Activated T-cell treated with anti-CD3 and anti-CD28 coated beads, Interleukin-2, amount 50 U/mL, for 24 hours (primary cell): ENCODE measurements at regions not wholly inside any gene's neighbourhood (a gene's known extent, or its start where the extent isn't known, plus 50 kb on each side); places are given as distances from the start of the nearest gene placed in this dataset.

Experiments used
- DNase-seq: peaks from one replicate; pipeline ENCODE4 v3.0.0-alpha.2; 2020
- H3K27ac Mint-ChIP-seq: 2 replicates; pipeline ENCODE4 v1.8.0; 2020; ENCODE audit warnings: mild to moderate bottlenecking, mixed read lengths
- H3K27me3 Mint-ChIP-seq: 2 replicates; pipeline ENCODE4 v1.8.0; 2020; ENCODE audit warnings: mixed read lengths
- H3K36me3 Mint-ChIP-seq: 2 replicates; pipeline ENCODE4 v1.8.0; 2020; ENCODE audit warnings: low read depth, mixed read lengths
- H3K4me1 Mint-ChIP-seq: 2 replicates; pipeline ENCODE4 v1.8.0; 2020; ENCODE audit warnings: low read depth, mixed read lengths
- H3K4me3 Mint-ChIP-seq: 2 replicates; pipeline ENCODE4 v1.8.0; 2020; ENCODE audit warnings: mild to moderate bottlenecking, moderate library complexity, mixed read lengths
- H3K9me3 Mint-ChIP-seq: 2 replicates; pipeline ENCODE4 v1.8.0; 2020; ENCODE audit warnings: mixed read lengths

DNA sequence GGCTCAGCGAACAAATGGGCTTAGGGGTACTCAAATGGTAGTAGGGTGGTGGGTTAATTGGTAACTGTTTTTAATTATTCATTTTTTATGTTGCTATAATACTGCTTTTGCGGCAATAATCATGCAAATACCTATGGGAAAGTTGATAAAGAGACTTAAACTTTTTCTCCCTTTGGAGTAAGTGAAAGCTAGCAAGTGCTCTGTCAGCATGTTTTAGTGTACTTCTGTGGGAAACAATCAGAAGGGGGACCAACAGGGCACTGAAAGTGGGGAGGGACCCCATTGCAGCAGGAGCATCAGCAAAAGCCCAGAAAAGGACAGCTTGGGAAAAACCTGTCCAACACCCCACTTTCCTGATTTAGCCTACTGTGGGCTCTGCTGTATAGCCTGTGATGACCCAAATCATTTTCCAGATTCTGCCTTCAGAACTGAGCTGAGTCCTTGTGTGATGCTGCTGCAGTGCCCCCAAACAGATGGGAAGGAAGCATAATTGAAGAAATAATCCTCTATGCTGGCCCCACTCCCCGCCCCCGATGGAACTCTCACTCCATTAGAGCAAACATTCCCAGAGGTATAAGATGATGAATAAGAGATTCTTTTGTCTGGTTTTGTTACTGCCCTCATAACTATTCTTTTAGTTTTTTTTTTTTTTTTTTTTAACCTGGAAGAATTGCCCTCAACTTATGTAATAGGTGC lies 322.8 kb downstream of the CD83 start:
- DNase-seq, result no peak
- H3K4me3 Mint-ChIP-seq, result no peak overlapping the region
- no peaks in the 10 kb centered on the region for H3K9me3 Mint-ChIP-seq

DNA sequence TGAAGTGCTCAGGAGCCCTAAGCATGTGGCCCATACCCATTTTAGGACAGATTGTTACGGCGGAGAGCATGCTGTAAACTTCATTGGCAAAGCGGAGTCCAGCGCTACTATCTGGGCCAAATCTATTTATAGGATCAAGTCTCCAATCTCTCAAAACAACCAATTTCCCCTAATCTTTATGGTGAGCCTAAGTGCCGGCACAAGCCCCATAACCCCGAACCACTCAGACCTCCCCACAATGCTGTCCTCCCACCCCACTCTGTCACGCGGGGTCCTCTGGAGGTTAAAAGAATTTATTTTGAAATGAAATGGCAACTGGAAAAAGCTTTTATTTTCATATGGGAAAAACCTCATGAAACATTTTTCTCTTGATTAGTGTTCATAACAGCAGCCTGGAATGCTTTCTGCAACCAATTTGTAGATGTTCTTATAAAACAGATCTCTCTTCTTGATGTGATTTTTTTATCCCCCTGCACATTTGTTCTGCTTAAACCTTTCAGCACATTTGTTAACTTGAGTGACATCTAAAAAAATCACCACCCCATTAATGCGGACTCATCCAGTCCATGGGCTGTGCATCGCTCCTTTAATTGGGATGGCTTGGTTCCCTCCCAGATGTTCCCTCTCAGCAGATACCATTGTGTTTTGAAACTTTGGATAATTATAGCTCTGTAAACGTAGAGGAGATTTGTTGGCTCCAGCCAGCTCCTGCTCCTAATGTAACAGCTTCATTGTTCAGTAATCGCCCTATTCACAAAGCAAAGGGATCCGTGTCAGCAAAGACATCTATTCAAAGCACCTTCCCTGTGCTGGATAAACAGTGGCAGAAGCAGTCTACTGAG lies 323.6 kb downstream of the CD83 start:
- H3K4me1 Mint-ChIP-seq, result peaks cover 2% of the 10 kb centered on the region
- DNase-seq, result no peak
- H3K27me3 Mint-ChIP-seq, result no peaks in the 10 kb centered on the region
- H3K9me3 Mint-ChIP-seq, result no peaks in the 10 kb centered on the region
- H3K27ac Mint-ChIP-seq, result no peak overlapping the region
- no peaks in the 10 kb centered on the region for H3K36me3 Mint-ChIP-seq
- no peak overlapping the region for H3K4me3 Mint-ChIP-seq

More for the DNA sequence above, 322.8 kb downstream of the CD83 start:
- Mint-ChIP-seq H3K36me3 (no peaks in the 10 kb centered on the region), H3K27me3 (no peaks in the 10 kb centered on the region), H3K4me1 (peaks cover 2% of the 10 kb centered on the region), H3K27ac (no peak overlapping the region)

DNA sequence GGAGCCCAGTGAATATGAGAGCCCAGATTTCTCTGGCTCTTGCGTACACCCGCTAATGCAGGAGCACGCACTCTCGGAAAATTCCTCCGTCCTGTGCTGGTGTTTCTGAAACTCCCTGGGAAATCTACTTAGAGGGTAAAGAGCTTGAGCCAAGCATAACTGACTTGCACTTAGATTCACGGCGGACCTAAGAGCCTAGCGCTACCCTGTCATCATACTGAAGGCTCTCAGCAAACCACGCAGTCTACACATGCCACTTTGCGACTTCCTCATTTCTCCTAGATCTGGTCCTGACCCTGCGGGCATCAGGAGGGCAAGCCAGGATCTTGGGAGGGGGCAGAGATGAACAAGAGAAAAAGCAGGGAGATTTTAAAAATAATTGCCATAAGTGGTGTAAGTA lies 324.7 kb downstream of the CD83 start:
- Mint-ChIP-seq H3K4me1 (peaks cover 5% of the 10 kb centered on the region), H3K27me3 (no peaks in the 10 kb centered on the region), H3K27ac (no peak overlapping the region), H3K4me3 (no peak overlapping the region), H3K9me3 (no peaks in the 10 kb centered on the region), H3K36me3 (no peaks in the 10 kb centered on the region)
- DNase-seq, result no peak

DNA sequence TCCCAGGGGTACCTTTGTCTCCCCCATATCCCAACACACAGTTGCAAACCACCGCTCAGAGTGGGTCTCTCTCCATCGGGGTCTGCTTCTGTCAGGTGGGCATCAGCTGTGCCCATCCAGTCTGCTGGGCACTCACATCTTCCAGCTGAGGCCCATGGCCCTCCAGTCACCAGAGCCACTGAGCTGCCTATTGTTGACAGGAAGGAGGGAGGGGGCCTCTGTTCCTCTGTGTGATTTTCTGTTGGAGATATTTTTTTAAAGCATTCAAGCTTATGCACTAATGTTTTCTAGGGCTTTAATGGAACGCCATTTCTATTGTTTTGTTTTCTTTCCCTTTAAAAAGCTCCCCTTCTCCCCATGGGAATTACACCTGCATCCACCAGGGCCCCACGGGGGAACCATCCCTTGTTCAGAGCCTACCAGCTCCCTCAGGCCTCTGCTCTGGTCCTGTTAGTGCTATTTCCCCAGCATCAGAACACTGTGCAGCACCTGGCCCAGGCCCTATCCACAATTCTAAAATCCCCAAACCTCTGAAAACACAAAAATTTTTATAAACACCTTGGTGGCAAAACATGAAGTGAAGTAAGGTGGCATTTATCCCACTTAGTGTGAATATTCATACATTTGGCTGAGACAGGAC lies 326.2 kb downstream of the CD83 start:
- Mint-ChIP-seq H3K27ac (no peak overlapping the region), H3K4me1 (peaks cover 14% of the 10 kb centered on the region), H3K36me3 (no peaks in the 10 kb centered on the region), H3K9me3 (peaks cover 7% of the 10 kb centered on the region), H3K27me3 (no peaks in the 10 kb centered on the region), H3K4me3 (no peak overlapping the region)
- DNase-seq, result no peak

DNA sequence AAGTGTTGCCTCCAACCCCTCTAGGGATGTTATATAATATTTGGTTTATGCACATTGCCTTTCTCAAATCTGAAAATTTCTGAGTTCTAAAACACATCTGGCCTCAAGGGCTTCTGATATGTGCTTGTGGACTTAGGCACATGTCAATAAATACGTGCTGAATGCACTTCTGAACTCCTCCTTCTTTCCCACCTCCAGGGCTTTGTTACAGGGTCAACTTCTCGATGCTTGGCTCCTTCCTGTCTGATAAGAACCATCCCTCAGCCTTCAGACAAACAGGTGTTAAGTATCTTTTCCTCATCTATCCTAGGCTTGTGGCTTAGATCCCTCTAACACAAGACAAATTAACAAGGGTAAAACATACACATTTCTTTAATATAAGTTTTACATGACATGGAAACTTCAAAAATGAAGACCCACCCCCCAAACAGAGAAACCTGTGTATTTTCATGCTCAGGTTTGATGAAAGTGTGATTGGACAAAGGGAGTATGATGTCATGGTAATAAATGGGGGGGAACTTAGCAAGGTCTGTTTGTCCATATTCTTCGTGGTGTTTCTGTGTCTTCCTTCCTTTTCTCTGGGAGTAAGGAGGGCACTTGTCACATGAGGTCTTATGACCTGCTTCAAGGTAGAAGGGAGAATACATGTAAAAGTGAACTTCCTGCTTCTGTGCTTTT lies 326.9 kb downstream of the CD83 start:
- Mint-ChIP-seq H3K9me3 (peaks cover 7% of the 10 kb centered on the region), H3K4me1 (peaks cover 19% of the 10 kb centered on the region), H3K36me3 (no peaks in the 10 kb centered on the region), H3K27ac (no peak overlapping the region), H3K27me3 (no peaks in the 10 kb centered on the region), H3K4me3 (no peak overlapping the region)
- no peak for DNase-seq

DNA sequence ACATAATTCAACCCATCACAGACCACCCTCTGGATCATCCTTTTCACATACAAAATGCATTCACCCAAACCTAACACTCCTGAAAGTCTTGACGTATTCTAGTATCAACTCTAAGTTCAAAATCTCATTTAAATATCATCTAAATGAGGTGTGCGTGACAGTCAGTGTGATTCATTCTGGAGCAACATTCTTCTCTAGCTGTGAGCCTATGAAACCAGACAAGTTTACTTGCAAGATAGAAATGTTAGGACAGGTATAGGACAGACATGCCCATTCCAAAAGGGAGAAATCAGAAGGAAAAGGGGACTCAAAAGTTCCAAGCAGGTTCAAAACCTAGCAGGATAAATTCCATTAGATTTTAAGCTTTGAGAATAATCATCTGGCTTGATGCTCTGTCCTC lies 329.7 kb downstream of the CD83 start:
- H3K4me3 Mint-ChIP-seq, result no peak overlapping the region
- H3K9me3 Mint-ChIP-seq, result peaks cover 7% of the 10 kb centered on the region
- H3K27ac Mint-ChIP-seq, result no peak overlapping the region
- no peak for DNase-seq
- H3K36me3 Mint-ChIP-seq, result no peaks in the 10 kb centered on the region
- peaks cover 46% of the 10 kb centered on the region for H3K4me1 Mint-ChIP-seq
- no peaks in the 10 kb centered on the region for H3K27me3 Mint-ChIP-seq

DNA sequence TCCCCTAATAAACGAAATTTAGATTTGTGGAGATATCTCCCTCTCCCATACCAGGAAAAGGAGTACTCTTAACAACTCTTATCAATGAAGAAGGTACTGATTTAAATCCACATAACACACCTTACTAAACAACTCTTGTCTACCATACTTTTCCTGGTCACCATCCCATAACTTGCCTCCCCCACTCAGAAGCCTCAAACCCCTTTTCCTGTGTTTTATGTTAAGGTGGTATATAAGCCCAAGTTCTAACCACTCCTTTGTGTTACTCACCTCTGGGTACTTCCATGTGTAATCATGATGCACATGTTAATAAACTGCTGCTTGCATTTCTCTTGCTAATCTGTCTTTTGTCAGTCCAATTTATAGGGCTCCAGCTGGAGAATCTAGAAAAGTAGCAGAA lies 330.7 kb downstream of the CD83 start:
- DNase-seq, result no peak
- H3K27ac Mint-ChIP-seq, result no peak overlapping the region
- H3K36me3 Mint-ChIP-seq, result no peaks in the 10 kb centered on the region
- H3K27me3 Mint-ChIP-seq, result no peaks in the 10 kb centered on the region
- H3K4me3 Mint-ChIP-seq, result no peak overlapping the region
- H3K4me1 Mint-ChIP-seq, result peaks cover 56% of the 10 kb centered on the region
- H3K9me3 Mint-ChIP-seq, result peaks cover 7% of the 10 kb centered on the region

DNA sequence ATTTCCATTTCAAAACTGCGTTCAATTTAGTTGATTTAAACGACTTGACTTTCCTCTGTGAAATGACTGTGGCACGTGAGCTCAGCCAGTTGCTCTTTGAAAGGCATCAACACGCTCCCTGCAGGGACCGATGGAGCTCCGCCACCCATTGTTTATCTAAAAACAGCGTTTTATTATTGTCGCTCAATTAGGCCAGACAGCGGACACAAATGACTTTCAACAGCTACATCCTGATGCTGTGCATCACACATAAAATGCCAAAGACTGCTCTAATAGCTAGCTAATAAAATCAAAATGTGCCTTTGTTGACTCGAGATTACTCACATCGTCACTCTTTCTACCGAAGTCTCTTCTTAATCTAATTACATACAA lies 332.5 kb downstream of the CD83 start:
- Mint-ChIP-seq H3K4me1 (peaks cover 72% of the 10 kb centered on the region), H3K4me3 (no peak overlapping the region), H3K27ac (peak overlapping the region; percentile 80), H3K36me3 (no peaks in the 10 kb centered on the region), H3K9me3 (peaks cover 7% of the 10 kb centered on the region), H3K27me3 (no peaks in the 10 kb centered on the region)
- DNase-seq, result no peak

DNA sequence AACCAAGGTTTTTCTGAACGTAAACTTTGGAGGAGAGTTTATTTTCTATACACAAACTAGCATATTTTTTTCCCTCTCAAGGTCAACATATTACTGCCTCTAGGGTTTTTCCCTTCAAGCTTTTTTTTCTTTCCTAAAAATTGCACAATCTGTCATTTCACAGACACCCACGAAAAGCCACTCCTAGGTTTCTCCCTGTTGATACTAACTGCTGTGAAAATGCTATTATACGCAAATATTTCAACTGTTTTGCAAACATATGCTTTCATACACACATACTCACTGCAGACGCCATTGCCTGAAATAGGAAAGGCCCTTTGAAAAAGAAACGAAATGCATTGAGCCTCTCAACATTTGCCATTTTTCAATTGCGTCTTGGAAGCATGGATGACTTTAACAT lies 333.0 kb downstream of the CD83 start:
- H3K4me1 Mint-ChIP-seq, result peaks cover 77% of the 10 kb centered on the region
- no peak for DNase-seq
- no peaks in the 10 kb centered on the region for H3K27me3 Mint-ChIP-seq
- H3K27ac Mint-ChIP-seq, result peak overlapping the region; percentile 80
- H3K36me3 Mint-ChIP-seq, result no peaks in the 10 kb centered on the region
- H3K9me3 Mint-ChIP-seq, result peaks cover 7% of the 10 kb centered on the region
- no peak overlapping the region for H3K4me3 Mint-ChIP-seq

DNA sequence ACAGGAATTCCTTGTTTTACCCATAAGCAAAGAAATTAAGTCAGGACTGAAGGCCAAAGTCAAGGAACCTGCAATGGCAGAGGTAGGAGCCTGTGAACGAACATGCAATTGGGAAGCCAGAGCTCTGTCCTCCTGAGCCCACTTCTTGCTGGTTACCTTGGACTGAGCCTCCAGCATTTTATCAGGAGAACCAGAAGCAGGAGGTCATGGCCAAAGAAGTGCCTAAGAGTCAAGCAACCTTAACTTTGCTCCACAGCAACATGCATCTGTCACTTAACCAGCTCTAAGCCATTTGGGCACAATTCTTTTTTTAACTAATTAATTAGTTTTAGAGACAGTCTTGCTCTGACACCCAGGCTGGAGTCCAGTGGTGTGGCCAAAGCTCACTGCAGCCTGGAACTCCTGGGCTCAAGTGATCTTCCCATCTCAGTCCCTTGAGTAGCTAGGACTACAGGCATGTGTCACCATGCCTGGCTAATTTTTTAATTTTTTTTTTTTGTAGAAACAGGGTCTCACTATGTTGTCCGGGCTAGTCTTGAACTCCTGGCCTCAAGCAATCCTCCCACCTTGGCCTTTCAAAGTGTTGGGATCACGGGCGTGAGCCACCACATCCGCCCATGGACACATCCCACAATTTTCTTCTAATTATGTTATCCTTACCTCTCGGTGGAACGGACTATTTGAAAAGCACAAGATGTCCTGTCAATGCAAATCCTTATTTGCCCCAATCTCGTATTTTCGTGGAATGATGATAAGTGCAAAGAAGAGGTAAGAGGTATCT lies 334.2 kb downstream of the CD83 start:
- DNase-seq, result no peak
- peak overlapping the region; percentile 87 for H3K27ac Mint-ChIP-seq
- H3K4me1 Mint-ChIP-seq, result peaks cover 87% of the 10 kb centered on the region
- peaks cover 7% of the 10 kb centered on the region for H3K9me3 Mint-ChIP-seq
- no peak overlapping the region for H3K4me3 Mint-ChIP-seq
- H3K36me3 Mint-ChIP-seq, result no peaks in the 10 kb centered on the region
- no peaks in the 10 kb centered on the region for H3K27me3 Mint-ChIP-seq

DNA sequence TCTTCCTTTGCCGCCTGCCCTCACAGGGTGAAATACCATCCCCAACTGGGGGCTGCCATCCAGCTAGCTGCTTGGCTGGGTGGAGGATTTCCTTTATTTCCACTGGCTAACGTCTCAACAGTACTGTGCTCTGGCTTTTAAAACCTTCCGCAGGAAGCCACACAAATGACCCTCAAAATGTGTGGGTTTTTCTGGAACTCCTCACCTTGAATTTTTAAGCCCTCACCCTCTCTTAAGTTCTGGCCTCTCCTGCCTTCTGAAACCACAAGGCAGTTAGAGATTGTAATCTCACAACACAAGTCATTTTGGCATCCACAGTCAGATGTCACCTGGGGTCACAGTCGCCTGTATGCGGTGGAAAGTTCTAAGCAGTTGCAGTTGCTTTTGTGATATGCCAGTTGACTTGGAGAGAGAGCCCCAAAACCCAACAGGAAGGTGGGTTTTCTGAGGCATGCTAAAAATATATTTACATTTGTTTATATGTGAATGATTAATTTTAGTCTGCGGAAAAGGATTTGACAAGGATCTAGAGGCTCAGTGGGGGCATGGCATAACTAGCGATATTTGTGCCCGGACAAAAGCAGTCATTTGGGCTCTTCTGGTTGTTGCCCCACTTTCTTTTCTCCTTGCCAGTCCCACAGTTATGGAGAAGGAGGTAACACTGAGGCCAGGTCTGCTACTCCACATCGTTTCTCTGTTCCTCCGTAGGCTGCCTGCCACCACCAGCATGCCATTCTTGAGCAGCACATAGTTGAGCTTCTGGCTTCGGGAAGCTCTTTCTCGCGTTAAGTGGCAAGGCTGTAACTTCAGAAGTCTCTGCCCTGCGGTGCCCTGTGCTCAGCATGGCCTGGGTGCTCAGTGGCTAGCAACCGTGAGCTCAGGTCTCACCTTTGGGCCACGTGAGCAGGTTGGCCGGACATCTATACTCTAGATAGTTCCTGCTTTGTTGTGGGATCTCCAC lies 335.3 kb downstream of the CD83 start:
- Mint-ChIP-seq H3K4me1 (peaks cover 82% of the 10 kb centered on the region), H3K27me3 (no peaks in the 10 kb centered on the region), H3K4me3 (peak overlapping the region; percentile 48), H3K36me3 (no peaks in the 10 kb centered on the region), H3K27ac (peak overlapping the region; percentile 87), H3K9me3 (peaks cover 7% of the 10 kb centered on the region)
- peak; percentile 56 for DNase-seq

DNA sequence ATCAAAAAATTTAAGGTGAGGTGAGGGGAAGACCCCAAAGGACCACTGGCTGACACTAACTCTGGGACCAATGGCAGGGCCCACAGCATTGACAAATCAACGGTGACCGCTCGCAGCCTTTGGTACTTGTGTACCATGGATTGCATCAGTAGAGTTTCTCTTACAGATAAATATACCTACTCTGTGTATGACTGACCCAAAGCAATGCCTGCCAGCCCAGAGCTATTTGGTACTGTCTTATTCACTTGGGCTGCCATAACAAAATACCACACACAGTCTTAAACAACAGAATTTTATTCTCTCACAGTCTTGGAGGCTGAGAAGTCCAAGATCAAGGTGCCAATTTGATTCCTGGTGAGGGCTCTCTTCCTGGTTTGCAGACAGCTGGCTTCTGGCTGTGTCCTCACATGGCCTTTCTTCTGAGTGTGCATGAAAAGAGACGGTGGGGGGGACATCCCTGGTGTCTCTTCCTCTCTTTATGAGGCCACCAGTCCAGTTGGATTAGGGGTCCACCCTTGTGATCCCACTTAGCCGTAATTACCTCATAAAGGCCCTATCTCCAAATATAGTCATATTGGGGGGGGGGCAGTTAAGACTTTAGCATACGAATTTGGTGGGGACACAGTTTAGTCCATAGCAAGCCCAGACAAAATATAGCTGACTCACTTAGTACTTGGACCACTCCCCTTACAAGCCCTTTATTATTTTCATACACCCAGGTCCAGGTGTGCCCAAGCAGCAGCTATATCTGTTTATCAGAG lies 336.3 kb downstream of the CD83 start:
- Mint-ChIP-seq H3K9me3 (no peaks in the 10 kb centered on the region), H3K27ac (peak overlapping the region; percentile 87), H3K27me3 (no peaks in the 10 kb centered on the region), H3K36me3 (no peaks in the 10 kb centered on the region), H3K4me1 (peaks cover 77% of the 10 kb centered on the region), H3K4me3 (peak overlapping the region; percentile 48)
- no peak for DNase-seq

DNA sequence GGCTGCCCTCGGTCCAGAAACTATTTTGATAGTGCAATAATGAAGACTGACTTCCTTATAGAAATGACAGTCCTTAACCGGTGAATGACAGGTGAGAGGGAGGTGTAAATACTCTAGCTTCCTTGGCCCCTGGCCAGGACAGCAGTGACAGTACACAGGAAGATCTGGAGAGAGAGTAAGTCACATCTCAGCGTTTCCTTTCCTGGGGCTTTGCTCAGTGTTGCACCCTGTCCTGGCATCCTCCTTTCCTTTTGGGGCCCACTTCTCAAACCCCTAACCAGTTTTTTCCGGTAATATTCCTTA lies 336.9 kb downstream of the CD83 start:
- DNase-seq, result no peak
- Mint-ChIP-seq H3K36me3 (no peaks in the 10 kb centered on the region), H3K4me3 (no peak overlapping the region)

More for the DNA sequence above, 336.9 kb downstream of the CD83 start:
- H3K27ac Mint-ChIP-seq, result peak overlapping the region; percentile 87
- H3K4me1 Mint-ChIP-seq, result peaks cover 72% of the 10 kb centered on the region
- H3K27me3 Mint-ChIP-seq, result no peaks in the 10 kb centered on the region
- H3K9me3 Mint-ChIP-seq, result no peaks in the 10 kb centered on the region
